UCSD-AML1 (cell line): ENCODE measurements at regions not wholly inside any gene's neighbourhood (a gene's known extent, or its start where the extent isn't known, plus 50 kb on each side); places are given as distances from the start of the nearest gene placed in this dataset.
"Not testable (repeated sequence)": the region's sequence is repeated elsewhere in the genome, so short reads cannot be mapped to it uniquely, and the experiment has no call there.

Experiments
- DNase-seq: peaks from one replicate; lab custom pipeline; 2025; ENCODE audit not compliant: unreplicated experiment; lab: John Stamatoyannopoulos, UW

DNA sequence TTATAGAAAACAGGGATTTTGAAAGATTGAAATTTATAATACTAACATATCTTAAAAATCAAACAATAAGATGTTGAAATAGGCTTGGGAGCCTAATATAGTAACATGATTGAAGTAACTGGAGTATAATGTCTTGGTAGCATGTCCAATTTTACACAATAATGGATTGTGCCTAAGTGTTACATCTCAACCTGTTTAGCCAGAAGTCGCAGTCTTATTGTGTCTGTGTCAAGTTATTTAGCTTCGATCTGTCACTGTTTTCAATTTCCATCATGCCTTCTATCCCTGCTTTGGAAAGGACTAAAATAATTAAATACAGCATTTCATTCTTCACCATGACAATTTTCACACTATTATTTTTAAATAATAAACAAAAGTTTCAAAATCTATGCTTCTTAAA lies 1352.2 kb downstream of the SI start:
- DNase-seq = no peak

DNA sequence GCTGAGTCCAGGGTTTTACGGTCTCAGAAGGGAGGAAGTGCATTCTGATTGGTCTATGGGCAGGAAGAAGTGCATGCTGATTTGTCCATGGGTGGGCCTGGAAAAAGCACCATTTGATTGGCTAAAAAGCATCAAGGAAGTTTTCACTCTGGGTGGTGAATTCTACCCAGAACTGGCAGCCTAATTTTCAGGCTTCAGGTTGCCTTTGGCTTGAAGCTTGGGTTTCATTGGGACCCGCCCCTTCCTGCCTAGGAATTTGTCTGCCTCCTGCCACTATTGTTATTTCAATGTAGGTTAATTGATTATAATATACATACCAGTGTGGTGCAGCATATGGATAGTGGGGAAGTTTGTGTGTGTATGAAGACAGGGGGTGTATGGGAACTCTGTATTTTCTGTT lies 1355.9 kb downstream of the SI start:
- no peak for DNase-seq

DNA sequence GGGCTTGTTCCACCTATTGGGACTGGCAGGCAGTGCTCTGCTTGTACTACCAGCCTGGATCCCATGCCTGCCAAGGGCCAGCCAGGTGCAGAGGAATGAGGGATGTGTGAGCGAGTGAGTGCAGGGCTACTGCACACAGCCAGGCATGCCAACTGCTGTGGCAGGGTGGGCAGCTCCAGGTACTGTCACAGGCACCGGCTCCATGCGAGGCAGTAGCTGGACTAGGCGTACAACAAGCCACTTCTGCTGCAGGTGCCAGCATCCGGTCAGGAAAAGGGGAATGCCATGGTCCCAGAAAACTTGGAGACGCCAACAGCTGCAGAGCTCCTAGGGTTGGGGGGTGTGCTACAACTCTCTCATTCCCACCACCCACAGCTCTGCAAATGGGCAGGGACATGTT lies 1356.7 kb downstream of the SI start:
- no peak for DNase-seq

DNA sequence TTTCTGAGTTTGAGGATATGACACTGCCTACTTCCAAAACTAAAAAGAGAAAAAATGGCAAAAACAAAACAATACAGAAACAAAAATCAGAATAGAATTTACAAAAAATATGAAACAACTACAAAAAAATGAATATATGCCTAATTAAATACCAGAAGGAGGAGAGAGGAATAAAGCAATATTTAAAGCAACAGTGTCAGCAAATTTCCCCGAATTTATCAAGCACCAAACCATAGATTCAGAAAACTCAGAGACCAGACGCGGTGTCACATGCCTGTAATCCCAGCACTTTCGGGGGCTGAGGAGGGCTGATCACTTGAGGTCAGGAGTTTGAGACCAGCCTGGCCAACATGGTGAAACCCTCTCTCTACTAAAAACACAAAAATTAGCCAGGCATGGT lies 1360.9 kb downstream of the SI start:
- DNase-seq = no peak

DNA sequence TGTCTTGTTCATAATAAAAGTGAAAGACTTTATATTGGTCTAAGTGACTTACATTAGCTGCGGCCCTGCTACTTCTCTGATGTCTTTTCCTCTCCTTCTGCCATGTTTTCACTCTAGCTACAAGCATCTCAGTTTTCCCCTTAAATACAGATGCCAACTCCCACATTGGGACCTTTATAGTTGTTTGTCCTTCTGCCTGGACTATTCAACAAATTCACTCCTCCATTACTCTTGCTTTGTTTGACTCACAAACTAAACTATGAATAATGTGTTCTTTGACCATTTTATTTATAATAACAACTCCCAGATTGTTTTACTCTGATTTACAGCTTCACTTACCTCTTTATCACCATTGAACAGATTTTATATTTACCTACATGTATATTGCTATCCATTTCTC lies 1369.9 kb downstream of the SI start:
- no peak for DNase-seq

DNA sequence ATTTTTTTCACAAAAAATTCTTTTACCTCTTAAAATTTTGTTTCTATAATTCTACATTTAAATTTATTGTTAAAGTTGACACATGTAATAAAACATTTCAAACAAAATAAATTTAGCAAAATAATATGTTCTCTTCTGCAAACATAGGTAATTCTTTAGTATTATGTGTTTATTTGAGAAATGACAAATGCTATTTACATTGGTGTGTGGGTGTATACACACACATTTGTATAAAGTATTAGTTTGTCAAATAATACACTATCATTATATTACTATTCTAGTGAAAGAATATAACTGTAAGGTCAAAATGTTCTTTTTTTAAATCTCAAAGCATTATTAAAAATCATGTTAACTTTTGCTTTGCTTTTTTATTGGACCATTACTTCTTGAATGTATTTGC lies 1370.6 kb downstream of the SI start:
- no peak for DNase-seq

DNA sequence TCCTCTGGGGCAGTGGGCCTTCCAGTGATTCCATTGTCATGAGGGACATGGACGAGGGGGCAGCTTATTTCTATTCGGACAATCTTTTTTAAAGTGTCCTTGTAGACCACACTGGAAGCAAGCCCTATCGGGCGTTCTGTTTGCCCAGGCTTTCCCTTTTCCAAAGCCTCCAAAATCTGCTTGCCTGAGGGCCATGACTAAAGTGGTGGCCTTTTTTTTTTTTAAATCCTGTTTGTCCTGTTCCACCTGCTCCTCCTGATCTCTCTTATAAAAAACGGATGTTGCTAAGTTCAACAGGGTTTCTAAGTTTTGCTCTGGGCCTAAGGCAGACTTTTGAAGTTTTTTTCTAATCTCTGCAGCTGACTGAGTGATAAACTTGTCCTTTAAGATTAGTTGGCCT lies 1380.1 kb downstream of the SI start:
- DNase-seq = not testable (repeated sequence)

DNA sequence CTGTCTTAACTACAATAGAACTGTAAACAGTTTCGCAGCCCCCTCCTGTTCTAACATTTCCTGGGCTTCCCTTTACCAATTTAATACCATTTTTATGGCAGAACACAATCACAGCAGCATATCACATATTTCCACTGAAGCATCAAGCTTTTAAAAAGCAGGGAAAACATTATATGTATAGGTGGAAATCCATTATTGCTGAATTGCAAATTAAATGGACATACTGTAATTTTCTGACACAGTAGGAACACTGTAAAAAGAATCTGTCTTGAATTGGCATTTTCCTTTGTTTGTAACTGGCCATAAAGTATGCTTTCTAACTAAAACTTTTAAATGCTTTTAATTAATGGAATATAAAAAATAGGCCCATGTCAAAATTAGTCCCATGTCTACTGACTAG lies 1385.8 kb downstream of the SI start:
- DNase-seq = no peak

DNA sequence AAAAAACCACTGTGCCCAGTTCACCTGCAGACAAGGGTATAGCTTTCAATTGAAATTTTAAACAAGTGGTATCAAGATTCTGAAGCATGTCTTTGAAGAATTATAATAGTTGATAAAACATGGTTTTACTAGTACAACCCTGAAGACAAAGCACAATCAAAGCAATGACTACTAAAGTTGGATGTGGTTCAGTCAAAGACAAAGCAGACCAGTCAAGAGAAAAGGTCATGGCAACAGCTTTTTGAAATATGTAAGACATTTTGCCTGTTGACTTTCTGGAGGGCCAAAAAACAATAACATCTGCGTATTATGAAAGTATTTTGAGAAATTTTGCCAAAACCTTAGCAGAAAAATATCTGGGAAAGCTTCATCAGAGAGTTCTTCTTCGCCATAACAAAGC lies 1393.6 kb downstream of the SI start:
- DNase-seq = no peak

DNA sequence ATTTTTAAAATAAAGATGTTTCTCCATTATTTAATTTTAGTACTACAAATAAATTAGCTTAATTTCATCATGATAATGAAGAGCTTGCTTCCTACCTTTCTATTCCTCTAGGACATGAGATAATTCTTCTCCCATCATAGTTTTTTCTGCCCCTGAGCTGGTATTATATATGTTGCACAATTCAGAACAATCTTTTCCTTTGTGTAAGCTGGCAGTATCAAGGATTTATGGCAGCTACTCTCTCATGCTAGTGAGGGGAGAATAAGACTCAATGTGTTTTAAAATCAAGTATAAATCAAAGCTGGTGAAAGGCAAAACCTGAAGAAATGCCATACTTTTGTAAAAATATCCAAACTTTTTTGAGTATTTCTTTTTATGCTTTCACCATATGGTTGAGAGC lies 1405.3 kb downstream of the SI start:
- DNase-seq = no peak

DNA sequence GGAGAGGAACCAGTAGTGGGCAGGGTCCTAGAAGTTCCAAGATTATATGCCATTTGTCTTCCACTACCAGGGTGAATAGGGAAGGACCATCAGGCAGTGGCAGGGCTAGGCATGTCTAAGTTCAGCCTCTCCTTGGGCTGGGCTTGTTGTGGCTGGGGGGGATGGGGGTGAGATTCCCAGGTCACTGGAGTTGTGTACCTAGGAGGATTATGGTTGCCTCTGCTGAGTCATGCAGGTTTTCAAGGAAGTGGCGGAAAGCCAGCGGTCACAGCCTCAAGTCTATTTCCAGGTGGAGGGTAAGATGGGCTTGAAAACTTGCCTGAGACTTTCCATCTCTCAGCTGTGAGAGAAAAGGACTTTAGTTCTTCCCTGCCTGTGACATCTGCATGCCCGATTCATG lies 1407.1 kb downstream of the SI start:
- no peak for DNase-seq

DNA sequence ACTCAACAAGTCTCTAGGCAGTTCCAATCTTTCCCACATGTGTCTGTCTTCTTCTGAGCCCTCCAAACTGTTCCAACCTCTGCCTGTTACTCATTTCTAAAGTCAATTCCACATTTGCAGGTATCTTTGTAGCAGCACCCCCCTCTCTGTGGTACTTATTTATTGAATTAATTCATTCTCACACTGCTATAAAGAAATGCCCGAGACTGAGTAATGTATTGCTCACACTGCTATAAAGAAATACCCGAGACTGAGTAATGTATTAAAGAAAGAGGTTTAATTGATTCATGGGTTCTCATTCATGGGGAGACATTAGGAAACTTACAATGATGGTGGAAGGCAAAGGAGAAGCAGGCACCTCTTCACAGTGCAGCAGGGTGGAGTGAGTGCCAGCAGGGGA lies 1413.8 kb downstream of the SI start:
- no peak for DNase-seq

DNA sequence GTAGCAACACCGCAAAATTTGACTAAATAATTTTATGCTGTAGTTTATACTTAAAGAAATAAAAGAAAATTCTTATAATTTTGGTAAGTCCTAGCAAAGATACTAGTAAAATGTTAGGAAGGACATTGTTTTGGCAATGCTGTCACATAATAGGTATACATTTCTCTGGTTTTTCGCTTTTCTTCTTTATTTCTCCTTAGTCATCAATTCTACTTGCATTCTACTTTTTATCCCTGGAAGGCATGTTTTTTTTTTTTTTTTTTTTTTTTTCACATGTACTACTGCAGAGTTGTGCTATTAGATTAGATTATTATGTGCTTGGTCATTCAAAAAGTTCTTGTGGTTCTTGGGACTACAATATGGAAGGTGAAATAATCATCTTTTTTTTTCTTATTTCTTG lies 1421.2 kb downstream of the SI start:
- DNase-seq = no peak

DNA sequence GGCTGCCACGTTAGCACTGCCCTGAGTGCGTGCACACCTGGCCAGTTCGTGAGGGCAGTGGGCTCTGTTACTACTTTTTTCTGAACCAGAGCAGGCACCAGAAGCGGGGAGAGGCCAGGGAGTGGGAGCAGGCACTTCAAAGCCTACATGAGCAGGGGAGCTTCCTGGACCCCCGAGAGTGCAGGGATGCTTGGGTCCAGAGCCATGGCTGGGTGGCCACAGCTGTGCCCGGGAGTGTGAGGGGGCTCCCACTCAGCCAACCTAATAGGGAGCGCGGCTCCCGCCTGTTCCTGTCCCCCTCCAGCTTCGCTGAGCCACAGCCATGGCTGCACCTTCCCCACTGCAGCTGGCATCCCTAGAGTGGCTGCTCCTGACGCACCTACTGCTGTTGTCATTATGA lies 1423.3 kb downstream of the SI start:
- no peak for DNase-seq

DNA sequence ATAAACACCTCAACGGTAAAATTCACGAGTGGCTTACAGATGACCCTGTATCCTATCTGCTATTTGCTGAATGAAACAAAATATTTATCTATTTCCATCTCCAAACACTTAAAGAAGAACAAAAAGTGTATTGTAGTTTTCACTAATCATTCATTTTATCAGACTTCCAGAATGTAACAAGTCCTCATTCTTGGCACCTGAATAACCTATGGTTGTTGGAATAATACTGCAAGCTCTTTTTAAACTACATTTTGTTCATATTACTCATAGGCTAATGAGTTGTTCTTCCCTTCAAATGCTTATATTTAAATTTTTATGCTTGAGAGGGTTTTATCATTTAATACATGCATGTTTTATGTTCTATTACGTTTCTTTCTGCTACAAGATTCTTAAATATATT lies 1434.1 kb downstream of the SI start:
- DNase-seq = no peak

DNA sequence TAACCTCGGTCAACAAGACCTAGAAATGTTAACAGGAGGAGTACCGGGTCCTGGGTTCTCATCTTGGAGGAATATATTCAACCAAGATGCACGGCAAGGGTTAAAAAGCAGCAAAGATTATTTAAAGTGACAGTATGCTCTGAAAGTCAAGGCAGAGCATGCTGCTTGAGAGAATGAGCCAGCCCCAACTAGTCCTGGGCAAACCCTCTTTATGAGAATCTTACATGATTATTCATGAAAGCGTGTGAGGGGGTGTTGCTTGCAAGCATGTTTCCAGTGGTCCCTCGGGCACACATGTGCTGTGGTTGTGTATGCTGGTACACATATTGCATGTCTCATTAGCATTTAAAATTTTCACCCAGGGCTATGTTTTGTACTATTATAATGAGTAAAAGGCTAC lies 1445.6 kb downstream of the SI start:
- no peak for DNase-seq

DNA sequence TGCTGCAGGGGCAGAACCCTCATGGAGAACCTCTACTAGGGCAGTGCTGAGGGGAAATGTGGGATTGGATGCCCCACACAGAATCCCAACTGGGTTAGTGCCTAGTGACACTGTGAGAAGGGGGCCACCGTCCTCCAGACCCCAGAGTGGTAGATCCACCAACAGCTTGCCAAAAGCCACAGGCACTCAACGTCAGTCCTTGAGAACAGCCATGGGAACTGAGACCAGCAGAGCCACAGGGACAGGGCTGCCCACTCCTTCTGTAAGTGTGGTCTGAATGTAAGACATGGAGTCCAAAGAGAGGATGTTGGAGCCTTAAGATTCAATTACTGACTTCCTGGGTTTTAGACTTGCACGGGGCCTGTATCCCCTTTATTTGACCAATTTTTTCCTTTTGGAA lies 1451.5 kb downstream of the SI start:
- no peak for DNase-seq

DNA sequence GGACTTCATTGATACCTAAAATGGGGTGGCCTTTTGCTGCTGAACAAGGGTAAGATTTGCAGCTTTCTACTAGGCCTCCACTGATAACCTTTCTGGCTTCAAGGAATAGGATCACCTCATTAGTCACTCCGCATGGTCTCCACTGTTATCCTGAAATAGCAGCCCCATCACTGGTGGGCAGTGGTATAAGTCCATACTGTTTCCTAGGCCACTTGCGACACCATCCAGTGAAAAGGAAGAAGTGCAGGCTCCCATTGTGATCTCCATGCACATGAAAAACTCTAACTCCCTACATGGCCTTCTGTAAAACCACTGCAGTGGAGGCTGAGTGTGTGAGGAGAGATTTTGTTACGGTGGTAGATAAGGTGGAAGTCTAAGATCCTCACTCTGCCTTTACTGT lies 1455.9 kb downstream of the SI start:
- DNase-seq = no peak

DNA sequence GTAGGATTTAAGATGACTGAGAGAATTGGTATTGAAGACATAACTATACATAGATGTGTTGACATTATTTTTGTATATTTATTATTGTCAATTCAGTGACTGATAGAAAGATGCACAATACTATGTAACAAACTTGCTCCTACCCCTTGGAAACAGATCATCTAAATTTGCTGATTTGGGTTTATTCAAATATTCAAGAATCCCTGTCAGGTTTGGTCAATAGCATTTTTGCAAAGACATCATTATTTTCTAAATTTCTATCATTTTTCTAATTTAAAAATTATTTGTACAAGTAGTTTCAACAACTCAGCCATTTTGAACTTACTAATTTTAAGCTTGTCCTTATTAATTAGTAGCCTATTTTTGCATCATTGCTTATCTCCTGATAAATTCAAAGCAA lies 1463.4 kb downstream of the SI start:
- no peak for DNase-seq

DNA sequence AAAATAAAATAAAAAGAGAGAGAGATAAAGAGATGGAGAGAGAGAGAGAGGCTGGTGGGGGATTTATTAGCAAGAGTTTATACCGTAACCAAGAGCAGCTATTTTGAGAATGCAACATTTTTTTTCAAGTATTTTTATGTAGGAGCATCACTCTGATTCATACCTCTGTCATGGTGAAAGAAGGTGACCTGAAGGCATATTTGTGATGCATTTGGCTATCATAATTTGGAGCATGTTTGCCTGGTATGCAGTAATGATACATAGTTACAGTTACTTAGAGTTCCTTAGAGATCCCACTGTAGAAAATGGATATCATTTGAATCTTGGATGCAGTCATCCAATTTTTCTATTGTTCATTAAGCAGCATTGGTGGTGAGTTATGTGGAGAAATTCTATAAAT lies 1472.4 kb downstream of the SI start:
- no peak for DNase-seq

DNA sequence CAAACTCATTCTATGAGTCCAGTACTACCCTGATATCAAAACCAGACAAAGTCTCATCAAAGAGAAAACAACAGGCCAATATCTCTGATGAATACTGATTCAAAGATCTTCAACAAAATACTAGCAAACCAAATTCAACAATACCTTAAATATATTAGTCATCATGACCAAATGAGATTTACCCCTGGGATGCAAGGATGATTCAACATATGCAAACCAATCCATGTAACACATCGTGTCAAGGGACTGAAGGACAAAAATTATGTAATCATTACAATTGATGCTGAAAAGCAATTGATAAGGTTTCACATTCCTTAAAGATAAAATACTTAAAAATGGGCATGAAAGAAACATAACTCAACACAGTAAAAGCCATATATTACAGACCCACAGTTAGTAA lies 1476.9 kb downstream of the SI start:
- DNase-seq = no peak

DNA sequence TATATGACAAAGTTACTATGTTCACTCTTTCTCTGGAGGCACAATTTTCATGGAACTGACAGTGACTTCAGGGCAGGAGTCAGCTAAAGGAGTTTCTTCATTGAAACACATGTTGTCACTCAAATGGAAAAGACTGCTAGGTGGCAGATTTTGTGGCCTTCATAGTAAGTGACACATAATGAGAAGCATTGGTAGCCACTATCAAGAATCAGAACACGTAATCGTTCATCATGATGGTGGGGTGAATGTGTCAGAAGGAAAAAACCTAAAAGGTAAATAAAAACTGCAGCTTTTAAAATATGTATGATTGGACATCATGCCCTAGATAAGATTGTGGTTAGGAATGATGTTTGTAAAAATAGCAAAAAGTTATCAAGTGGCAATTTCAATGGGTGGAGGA lies 1491.0 kb downstream of the SI start:
- DNase-seq = no peak

DNA sequence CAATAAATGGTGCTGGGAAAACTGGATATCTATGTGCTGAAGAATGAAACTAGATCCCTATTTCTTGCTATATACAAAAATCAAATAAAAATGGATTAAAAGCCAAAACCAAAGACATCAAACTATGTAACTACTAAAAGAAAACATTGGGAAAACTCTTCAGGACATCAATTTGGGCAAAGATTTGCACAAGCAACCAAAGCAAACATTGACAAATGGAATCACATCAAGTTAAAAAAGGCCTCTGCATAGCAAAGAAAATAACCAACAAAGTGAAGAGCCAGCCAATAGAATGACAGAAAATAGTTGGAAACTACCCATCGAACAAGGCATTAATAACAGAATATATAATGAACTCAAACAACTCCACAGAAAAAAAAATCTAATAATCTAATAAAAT lies 1495.3 kb downstream of the SI start:
- no peak for DNase-seq

DNA sequence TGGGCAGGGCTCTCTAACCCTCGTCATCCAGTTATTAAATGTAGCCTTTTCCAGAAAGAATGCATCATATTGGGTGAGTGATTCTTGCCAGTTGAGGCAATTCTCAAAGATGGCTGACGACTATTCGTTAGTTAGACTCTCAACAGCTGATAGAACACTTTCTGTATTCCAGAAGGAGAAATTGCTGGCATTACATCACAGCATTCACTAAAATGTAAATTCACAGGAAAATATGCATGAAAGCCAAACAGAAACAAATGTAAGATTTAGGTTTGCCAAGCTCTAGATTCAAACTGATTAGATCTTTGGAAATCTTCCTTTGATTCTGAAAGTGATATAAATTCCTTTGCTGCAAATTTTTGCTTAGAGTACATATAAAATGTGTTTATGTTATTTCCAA lies 1501.0 kb downstream of the SI start:
- no peak for DNase-seq
